Body of pancreas (tissue), 4 donors: ENCODE measurements at regions not wholly inside any gene's neighbourhood (a gene's known extent, or its start where the extent isn't known, plus 50 kb on each side); places are given as distances from the start of the nearest gene placed in this dataset.
A peak's percentile ranks its signal among the peaks of the same experiment; 100 is the strongest.
"Not testable (repeated sequence)": the region's sequence is repeated elsewhere in the genome, so short reads cannot be mapped to it uniquely, and the experiment has no call there.

Experiments
- ATAC-seq: fragments of 150-250 bp; one replicate; pipeline ENCODE4 v1.9.1; 2016
- DNase-seq, 4 donors: peaks; one replicate each; pipeline ENCODE4 v3.0.0-alpha.2; 2019
- H3K27ac ChIP-seq, 4 donors: fragments of 200-600 bp; sonication (generic); 1 replicate in 3 of 4; 2 replicates in 1 of 4; pipeline versions ENCODE4 v1.5.1 to v1.6.1; 2016 to 2019; ENCODE audit warnings: mild to moderate bottlenecking in 1 of 4, mixed read lengths in 1 of 4, moderate library complexity in 1 of 4
- H3K27me3 ChIP-seq, 2 donors: fragments of 200-600 bp; sonication (generic); one replicate each; pipeline ENCODE4 v1.6.0; 2016; ENCODE audit warnings: mild to moderate bottlenecking in 1 of 2
- H3K36me3 ChIP-seq, 2 donors: fragments of 200-600 bp; sonication (generic); replicated peaks in 1 of 2; 2 replicates each; pipeline ENCODE4 v1.5.1; 2016; ENCODE audit warnings: low read depth in 2 of 2; ENCODE audit not compliant: insufficient read depth in 1 of 2
- H3K4me1 ChIP-seq: fragments of 200-600 bp; sonication (generic); one replicate; pipeline ENCODE4 v1.6.0; 2016
- H3K4me3 ChIP-seq, 2 donors: fragments of 200-600 bp; sonication (generic); 1 replicate in 1 of 2; 2 replicates in 1 of 2; pipeline ENCODE4 v1.5.1; 2016 to 2019
- H3K9me3 ChIP-seq, 3 donors: fragments of 200-600 bp; sonication (generic); 1 replicate in 2 of 3; 2 replicates in 1 of 3; pipeline ENCODE4 v1.5.1; 2016
- CTCF ChIP-seq, 7 experiments: fragments of 450-650 bp in 4 of 7; fragments of 200-600 bp in 3 of 7; sonication (generic) in 3 of 7; IDR thresholded peaks; one replicate each; pipeline ENCODE4 v1.5.1; 2016 to 2019; ENCODE audit warnings: antibody characterized with exemption in 7 of 7
- POLR2A ChIP-seq, 3 donors: fragments of 450-650 bp; IDR thresholded peaks; one replicate each; pipeline ENCODE4 v1.6.1; 2016; ENCODE audit warnings: antibody characterized with exemption in 3 of 3, mild to moderate bottlenecking in 2 of 3
- WGBS, 2 donors: methylation state at CpG; one replicate each; pipeline ENCODE4 v1.1.5; 2017; 5-methylcytosine and 5-hydroxymethylcytosine counted together
- intact Hi-C: fragments of 100-400 bp; cut with DNase I; formaldehyde crosslinking; loops from one replicate; pipeline ENCODE4 v1.15.1; 2023

GRCh38 chr7:92953657-92954056 lies 117.3 kb upstream of the CDK6 start:
- TF ChIP-seq POLR2A (IDR thresholded peaks at IDR 0.05) (no peak), CTCF (IDR thresholded peaks at IDR 0.05) (no peak)
- intact Hi-C loops, result no loop called here
- H3K27ac ChIP-seq, result no peak overlapping the region
- ATAC-seq (no peak), DNase-seq (no peak)
- H3K36me3 ChIP-seq, result no peaks in the 10 kb centered on the region
- no peaks in the 10 kb centered on the region for H3K27me3 ChIP-seq
- H3K4me1 ChIP-seq, result no peaks in the 10 kb centered on the region
- no peaks in the 10 kb centered on the region for H3K9me3 ChIP-seq
- WGBS, 2 donors, result 17 to 43% methylated on average over 2 of the region's 2 CpGs
- no peak overlapping the region for H3K4me3 ChIP-seq

- ATAC-seq (no peak), DNase-seq (no peak)
- no peak for TF ChIP-seq POLR2A (IDR thresholded peaks at IDR 0.05)
- no peak for TF ChIP-seq CTCF (IDR thresholded peaks at IDR 0.05)
- Histone ChIP-seq H3K9me3 (no peaks in the 10 kb centered on the region), H3K4me1 (no peaks in the 10 kb centered on the region), H3K36me3 (no peaks in the 10 kb centered on the region), H3K27ac (no peak overlapping the region), H3K27me3 (no peaks in the 10 kb centered on the region), H3K4me3 (no peak overlapping the region)
- WGBS, 2 donors, result 26 to 50% methylated on average over 1 of the region's 1 CpG
- intact Hi-C loops, result no loop called here
Observed at GRCh38 chr7:92949748-92950147, 113.4 kb upstream of the CDK6 start.

GRCh38 chr7:92945840-92946239 lies 109.5 kb upstream of the CDK6 start:
- Histone ChIP-seq H3K36me3 (no peaks in the 10 kb centered on the region), H3K9me3 (no peaks in the 10 kb centered on the region), H3K27me3 (no peaks in the 10 kb centered on the region), H3K4me1 (no peaks in the 10 kb centered on the region), H3K27ac (no peak overlapping the region), H3K4me3 (no peak overlapping the region)
- no peak for TF ChIP-seq POLR2A (IDR thresholded peaks at IDR 0.05)
- TF ChIP-seq CTCF (IDR thresholded peaks at IDR 0.05), result no peak
- intact Hi-C loops, result no loop called here
- DNase-seq (no peak), ATAC-seq (no peak)
- 51 to 64% methylated on average over 4 of the region's 4 CpGs for WGBS, 2 donors

GRCh38 chr7:92944633-92945032 lies 108.3 kb upstream of the CDK6 start:
- Histone ChIP-seq H3K4me1 (no peaks in the 10 kb centered on the region), H3K27me3 (no peaks in the 10 kb centered on the region), H3K36me3 (no peaks in the 10 kb centered on the region), H3K27ac (no peak overlapping the region), H3K9me3 (no peaks in the 10 kb centered on the region), H3K4me3 (no peak overlapping the region)
- peak in 1 of 4 donors; percentile 6 for DNase-seq
- peak; percentile 33 for ATAC-seq
- no peak for TF ChIP-seq CTCF (IDR thresholded peaks at IDR 0.05)
- TF ChIP-seq POLR2A (IDR thresholded peaks at IDR 0.05), result no peak
- 53 to 65% methylated on average over 6 of the region's 6 CpGs for WGBS, 2 donors
- intact Hi-C loops, result no loop called here

- H3K9me3 ChIP-seq, intact Hi-C loops, DNase-seq, H3K4me1 ChIP-seq, H3K4me3 ChIP-seq, H3K36me3 ChIP-seq, H3K27me3 ChIP-seq, ATAC-seq, H3K27ac ChIP-seq: not testable (repeated sequence)
- 40 to 47% methylated on average over 1 of the region's 1 CpG for WGBS, 2 donors
Observed at GRCh38 chr7:92942706-92943105, 106.3 kb upstream of the CDK6 start.
